H1 (cell line): ENCODE measurements at regions not wholly inside any gene's neighbourhood (a gene's known extent, or its start where the extent isn't known, plus 50 kb on each side); places are given as distances from the start of the nearest gene placed in this dataset.
"Not testable (repeated sequence)": the region's sequence is repeated elsewhere in the genome, so short reads cannot be mapped to it uniquely, and the experiment has no call there.

ENCODE experiments used
- CTCF ChIA-PET: fragments of 300-600 bp; sonication (Branson Sonifier 250); formaldehyde crosslinking; loops from one replicate; lab custom pipeline; 2021; ENCODE audit not compliant: partially characterized antibody; lab: Charles Lee
- POLR2A ChIA-PET: fragments of 300-600 bp; sonication (Branson Sonifier 250); formaldehyde crosslinking; loops from one replicate; lab custom pipeline; 2021; ENCODE audit warnings: inconsistent platforms; ENCODE audit not compliant: partially characterized antibody; lab: Charles Lee
- DNase-seq, 2 experiments: peaks; one replicate each; pipeline versions ENCODE4 v3.0.0 to v3.0.0-alpha.2; 2010 to 2022; ENCODE audit warnings: low spot score in 2 of 2, low read depth in 1 of 2, mixed read lengths in 1 of 2
- FAIRE-seq: peaks from 2 replicates; lab custom pipeline; 2011; peaks lifted over from hg19 to GRCh38; lab: Jason Lieb, UNC
- H2AFZ ChIP-seq: 2 replicates; pipeline ENCODE4 v1.8.1; 2012; ENCODE audit warnings: low read length, inconsistent platforms
- H2AK5ac ChIP-seq: 2 replicates; pipeline ENCODE4 v1.6.1; 2013; ENCODE audit warnings: low read depth, low read length
- H2BK120ac ChIP-seq: replicated peaks from 2 replicates; pipeline ENCODE3; 2013; ENCODE audit warnings: low read depth, low read length, inconsistent platforms
- H2BK12ac ChIP-seq: 2 replicates; pipeline ENCODE4 v1.6.1; 2013; ENCODE audit warnings: low read depth, low read length
- H2BK15ac ChIP-seq: 2 replicates; pipeline ENCODE4 v1.6.1; 2013; ENCODE audit warnings: low read length
- H2BK20ac ChIP-seq: 2 replicates; pipeline ENCODE4 v1.6.1; 2013; ENCODE audit warnings: low read length
- H2BK5ac ChIP-seq: 2 replicates; pipeline ENCODE4 v1.6.1; 2013; ENCODE audit warnings: low read depth, low read length
- H3K14ac ChIP-seq: 2 replicates; pipeline ENCODE4 v1.6.1; 2013; ENCODE audit warnings: inconsistent platforms; ENCODE audit not compliant: insufficient read length
- H3K18ac ChIP-seq: 2 replicates; pipeline ENCODE4 v1.6.1; 2013; ENCODE audit warnings: low read length; ENCODE audit errors: extremely low read depth
- H3K23ac ChIP-seq: 2 replicates; pipeline ENCODE4 v1.6.1; 2013; ENCODE audit warnings: inconsistent platforms; ENCODE audit not compliant: insufficient read length
- H3K23me2 ChIP-seq: 2 replicates; pipeline ENCODE4 v1.6.1; 2013; ENCODE audit warnings: low read depth, low read length
- H3K27ac ChIP-seq: 2 replicates; pipeline ENCODE4 v1.6.1; 2011; ENCODE audit warnings: low read depth, low read length, inconsistent platforms
- H3K27me3 ChIP-seq, 4 experiments: replicated peaks in 1 of 4; 1 replicate in 1 of 4; 2 replicates in 3 of 4; pipeline versions ENCODE4 v1.6.1 to v1.8.1; 2011 to 2013; ENCODE audit warnings: low read length in 3 of 4, mild to moderate bottlenecking in 3 of 4, inconsistent platforms in 2 of 4, mixed read lengths in 2 of 4, moderate library complexity in 1 of 4; ENCODE audit not compliant: control insufficient read depth in 3 of 4, insufficient read depth in 3 of 4; ENCODE audit errors: extremely low read depth in 1 of 4
- H3K36me3 ChIP-seq, 4 experiments: 2 replicates each; pipeline versions ENCODE4 v1.6.1 to v1.8.1; 2011 to 2013; ENCODE audit warnings: mild to moderate bottlenecking in 4 of 4, low read length in 3 of 4, moderate library complexity in 2 of 4, control low read depth in 1 of 4, inconsistent platforms in 1 of 4; ENCODE audit not compliant: insufficient read depth in 4 of 4, control insufficient read depth in 2 of 4
- H3K4ac ChIP-seq: replicated peaks from 2 replicates; pipeline ENCODE3; 2013; ENCODE audit warnings: low read length, low read depth, mixed read lengths, inconsistent platforms; ENCODE audit not compliant: insufficient read length
- H3K4me1 ChIP-seq, 4 experiments: replicated peaks in 1 of 4; 1 replicate in 1 of 4; 2 replicates in 3 of 4; pipeline versions ENCODE4 v1.6.1 to v1.8.1; 2011 to 2013; ENCODE audit warnings: low read length in 3 of 4, inconsistent platforms in 2 of 4, mixed read lengths in 1 of 4; ENCODE audit not compliant: insufficient read depth in 4 of 4, control insufficient read depth in 3 of 4
- H3K4me2 ChIP-seq, 2 experiments: 2 replicates each; pipeline versions ENCODE4 v1.6.1 to v1.8.1; 2011 to 2013; ENCODE audit warnings: low read depth in 2 of 2, low read length in 2 of 2, control low read depth in 1 of 2, inconsistent platforms in 1 of 2, mild to moderate bottlenecking in 1 of 2; ENCODE audit not compliant: insufficient read depth in 1 of 2
- H3K4me3 ChIP-seq, 4 experiments: fragments of 200-600, 300-600 bp in 1 of 4; sonication (generic), shearing (Covaris generic), sonication (Bioruptor Twin) in 1 of 4; 2 replicates each; pipeline versions ENCODE4 v1.5.1 to v1.8.1; 2011 to 2016; ENCODE audit warnings: low read length in 4 of 4, low read depth in 3 of 4, control low read depth in 2 of 4, inconsistent platforms in 2 of 4, mild to moderate bottlenecking in 2 of 4, mixed read lengths in 1 of 4, moderate library complexity in 1 of 4; ENCODE audit not compliant: insufficient read depth in 2 of 4; ENCODE audit errors: extremely low read depth in 1 of 4
- H3K56ac ChIP-seq: replicated peaks from 2 replicates; pipeline ENCODE3; 2013; ENCODE audit warnings: low read depth, mild to moderate bottlenecking, mixed read lengths, low read length, inconsistent platforms; ENCODE audit not compliant: insufficient read length
- H3K79me1 ChIP-seq: 2 replicates; pipeline ENCODE4 v1.6.1; 2013; ENCODE audit warnings: low read depth, low read length, control low read depth
- H3K79me2 ChIP-seq, 2 experiments: 2 replicates each; pipeline versions ENCODE4 v1.6.1 to v1.8.1; 2012 to 2013; ENCODE audit warnings: low read length in 2 of 2, mild to moderate bottlenecking in 2 of 2, inconsistent platforms in 1 of 2; ENCODE audit not compliant: insufficient read depth in 2 of 2, control insufficient read depth in 1 of 2
- H3K9ac ChIP-seq, 4 experiments: replicated peaks in 1 of 4; 1 replicate in 1 of 4; 2 replicates in 3 of 4; pipeline versions ENCODE4 v1.6.1 to v1.8.1; 2011 to 2013; ENCODE audit warnings: low read depth in 3 of 4, low read length in 3 of 4, control low read depth in 2 of 4, mild to moderate bottlenecking in 2 of 4, moderate library complexity in 2 of 4, inconsistent platforms in 1 of 4; ENCODE audit errors: extremely low read depth in 1 of 4
- H3K9me3 ChIP-seq, 2 experiments: 2 replicates each; pipeline versions ENCODE4 v1.6.1 to v1.8.1; 2012 to 2013; ENCODE audit warnings: mild to moderate bottlenecking in 2 of 2, moderate library complexity in 2 of 2, control low read depth in 1 of 2, inconsistent platforms in 1 of 2, low read depth in 1 of 2, low read length in 1 of 2, mixed read lengths in 1 of 2; ENCODE audit not compliant: insufficient read depth in 2 of 2
- H4K20me1 ChIP-seq, 2 experiments: replicated peaks in 1 of 2; 2 replicates each; pipeline versions ENCODE3 to v1.8.1; 2011 to 2013; ENCODE audit warnings: inconsistent platforms in 2 of 2, low read length in 2 of 2, mild to moderate bottlenecking in 1 of 2; ENCODE audit not compliant: insufficient read depth in 2 of 2, control insufficient read depth in 1 of 2
- H4K5ac ChIP-seq: 2 replicates; pipeline ENCODE4 v1.6.1; 2013; ENCODE audit warnings: low read length, low read depth, mixed read lengths, inconsistent platforms; ENCODE audit not compliant: insufficient read length
- H4K8ac ChIP-seq: 2 replicates; pipeline ENCODE4 v1.8.0; 2013; ENCODE audit warnings: mild to moderate bottlenecking, moderate library complexity, low read length, inconsistent platforms; ENCODE audit not compliant: insufficient read depth; ENCODE audit errors: extremely low read depth
- H4K91ac ChIP-seq: replicated peaks from 2 replicates; pipeline ENCODE3; 2013; ENCODE audit warnings: low read length, mixed read lengths, inconsistent platforms; ENCODE audit not compliant: insufficient read length
- RAD21 ChIP-seq, 2 experiments: IDR thresholded peaks in 1 of 2; conservative IDR thresholded peaks in 1 of 2; 2 replicates each; pipeline ENCODE4 v1.6.1; 2011; ENCODE audit warnings: low read depth in 2 of 2, low read length in 2 of 2, improper control_type of control experiment in 1 of 2, inconsistent platforms in 1 of 2, mild to moderate bottlenecking in 1 of 2, moderate library complexity in 1 of 2
- WGBS, 2 experiments: shearing (Covaris generic) in 1 of 2; methylation state at CpG; one replicate each; pipeline versions ENCODE4 v1.1.6 to v1.1.7; 2013 to 2015; ENCODE audit warnings: low lambda C conversion rate in 2 of 2, mixed read lengths in 2 of 2, inconsistent platforms in 1 of 2, low coverage in 1 of 2, missing lambda C conversion rate in 1 of 2; ENCODE audit not compliant: insufficient replicate concordance in 2 of 2, insufficient coverage in 1 of 2, insufficient read length in 1 of 2; ENCODE audit errors: extremely low coverage in 1 of 2, missing lambda C conversion rate in 1 of 2; 5-methylcytosine and 5-hydroxymethylcytosine counted together
- TF ChIP-seq, protein P1 (sequence below), 3 experiments: IDR thresholded peaks; 1 replicate in 2 of 3; 2 replicates in 1 of 3; pipeline versions ENCODE4 v1.5.1 to v1.6.1; 2011; ENCODE audit warnings: low read length in 3 of 3, mild to moderate bottlenecking in 3 of 3, inconsistent platforms in 2 of 3, low read depth in 1 of 3, moderate library complexity in 1 of 3; ENCODE audit not compliant: insufficient read depth in 1 of 3; ENCODE audit errors: control extremely low read depth in 1 of 3

DNA sequence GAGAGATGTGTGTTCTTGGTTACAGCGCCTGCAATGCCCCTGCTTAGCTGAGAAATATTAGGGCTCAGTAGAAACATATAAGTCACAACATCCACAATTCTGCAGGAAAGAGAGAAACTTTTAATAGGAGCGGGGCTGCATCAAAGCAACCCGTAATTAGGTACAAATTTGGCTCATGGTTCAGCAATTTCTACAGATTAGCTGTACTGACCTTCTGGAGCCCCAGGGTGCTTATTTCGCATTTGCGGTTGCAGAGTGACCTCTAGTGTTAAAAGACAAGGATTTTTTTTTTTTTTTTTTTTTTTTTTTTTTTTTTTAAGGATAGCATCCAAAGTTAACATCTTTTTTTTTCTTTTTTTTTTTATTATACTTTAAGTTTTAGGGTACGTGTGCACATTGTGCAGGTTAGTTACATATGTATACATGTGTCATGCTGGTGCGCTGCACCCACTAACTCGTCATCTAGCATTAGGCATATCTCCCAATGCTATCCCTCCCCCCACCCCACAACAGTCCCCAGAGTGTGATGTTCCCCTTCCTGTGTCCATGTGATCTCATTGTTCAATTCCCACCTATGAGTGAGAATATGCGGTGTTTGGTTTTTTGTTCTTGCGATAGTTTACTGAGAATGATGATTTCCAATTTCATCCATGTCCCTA lies 334.7 kb downstream of the ARRDC4 start:
- H2BK15ac ChIP-seq, H2AK5ac ChIP-seq, H2AFZ ChIP-seq, H4K5ac ChIP-seq, H3K18ac ChIP-seq, H3K23me2 ChIP-seq, H3K9me3 ChIP-seq, POLR2A ChIA-PET, H4K8ac ChIP-seq, H3K4me2 ChIP-seq, H3K4me1 ChIP-seq, H3K56ac ChIP-seq, H3K4ac ChIP-seq, H2BK20ac ChIP-seq, H3K9ac ChIP-seq, H4K20me1 ChIP-seq, DNase-seq, H3K4me3 ChIP-seq, H3K79me1 ChIP-seq, FAIRE-seq, H3K79me2 ChIP-seq, H2BK5ac ChIP-seq, H3K14ac ChIP-seq, H3K36me3 ChIP-seq, H3K27ac ChIP-seq, H2BK120ac ChIP-seq, H4K91ac ChIP-seq, H3K23ac ChIP-seq, H2BK12ac ChIP-seq: not testable (repeated sequence)
- TF ChIP-seq, protein P1, sequence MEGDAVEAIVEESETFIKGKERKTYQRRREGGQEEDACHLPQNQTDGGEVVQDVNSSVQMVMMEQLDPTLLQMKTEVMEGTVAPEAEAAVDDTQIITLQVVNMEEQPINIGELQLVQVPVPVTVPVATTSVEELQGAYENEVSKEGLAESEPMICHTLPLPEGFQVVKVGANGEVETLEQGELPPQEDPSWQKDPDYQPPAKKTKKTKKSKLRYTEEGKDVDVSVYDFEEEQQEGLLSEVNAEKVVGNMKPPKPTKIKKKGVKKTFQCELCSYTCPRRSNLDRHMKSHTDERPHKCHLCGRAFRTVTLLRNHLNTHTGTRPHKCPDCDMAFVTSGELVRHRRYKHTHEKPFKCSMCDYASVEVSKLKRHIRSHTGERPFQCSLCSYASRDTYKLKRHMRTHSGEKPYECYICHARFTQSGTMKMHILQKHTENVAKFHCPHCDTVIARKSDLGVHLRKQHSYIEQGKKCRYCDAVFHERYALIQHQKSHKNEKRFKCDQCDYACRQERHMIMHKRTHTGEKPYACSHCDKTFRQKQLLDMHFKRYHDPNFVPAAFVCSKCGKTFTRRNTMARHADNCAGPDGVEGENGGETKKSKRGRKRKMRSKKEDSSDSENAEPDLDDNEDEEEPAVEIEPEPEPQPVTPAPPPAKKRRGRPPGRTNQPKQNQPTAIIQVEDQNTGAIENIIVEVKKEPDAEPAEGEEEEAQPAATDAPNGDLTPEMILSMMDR (IDR thresholded peaks at IDR 0.05; ENCODE audit: control extremely low read depth in 1 of 3, insufficient read depth in 1 of 3, low read depth in 1 of 3, low read length in 3 of 3), result peak in 2 of 3 experiments; percentile 36 to 62; a peak in 3 of 4 replicates
- peak; percentile 77 to 81 for TF ChIP-seq RAD21 (IDR thresholded peaks at IDR 0.05 in 1 of 2, conservative IDR thresholded peaks at IDR 0.05 in 1 of 2; ENCODE audit: low read depth in 2 of 2, low read length in 2 of 2)
- peaks cover 0 to 13% (median 9%) of the 10 kb centered on the region in 4 experiments; a peak in 6 of 7 replicates for H3K27me3 ChIP-seq
- WGBS, 2 experiments, result 31% methylated on average over 8 of the region's 10 CpGs; no CpG with 5 or more reads in 1 of the 2 experiments
- CTCF ChIA-PET, result interaction anchor here (0.6 to 2.5 kb wide), 20 partner anchors 16 to 687 kb away, joined by 3 to 9 read pairs (median 4); no protein-coding TSS in a partner anchor
